ENCODE measurements at regions not wholly inside any gene's neighbourhood (a gene's known extent, or its start where the extent isn't known, plus 50 kb on each side); places are given as distances from the start of the nearest gene placed in this dataset.

DNA sequence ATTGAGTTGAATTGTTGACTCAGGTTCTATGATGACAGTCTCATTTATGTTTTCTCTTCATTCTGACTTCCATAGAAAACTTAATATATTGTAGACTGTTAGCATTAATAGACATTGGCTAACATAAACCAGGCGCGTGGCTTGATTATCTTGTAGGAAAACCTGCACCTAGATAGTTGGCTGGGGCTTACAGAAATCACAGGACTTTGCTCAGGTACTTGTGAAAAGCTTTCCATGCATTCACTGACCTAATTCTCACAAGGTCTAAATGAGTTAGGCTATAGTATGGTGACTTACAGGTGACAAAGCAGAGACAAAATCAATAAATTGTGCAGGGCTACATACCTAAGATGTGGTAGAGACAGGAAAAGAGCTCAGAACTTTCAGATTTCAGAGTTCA is 212.8 kb downstream of the GPAT3 start:
- Histone ChIP-seq H3K9ac (ENCODE audit: extremely low read depth, insufficient read length, low read length) (no peak overlapping the region), H2BK5ac (ENCODE audit: insufficient read length, low read length) (no peak overlapping the region), H3K23ac (ENCODE audit: insufficient read length, low read depth, low read length) (no peak overlapping the region), H2BK120ac (ENCODE audit: low read depth, low read length, poor library complexity, severe bottlenecking) (no peak overlapping the region), H3K18ac (ENCODE audit: insufficient read length, low read depth, low read length) (no peak overlapping the region), H3K27me3 (ENCODE audit: insufficient read depth, low read length) (no peaks in the 10 kb centered on the region), H3K14ac (ENCODE audit: insufficient read depth, low read length) (no peak overlapping the region), H4K5ac (ENCODE audit: insufficient read length, low read depth, low read length) (no peak overlapping the region), H2BK15ac (ENCODE audit: low read depth, low read length) (no peak overlapping the region), H3K9me3 (ENCODE audit: control insufficient read depth, low read depth, low read length) (no peaks in the 10 kb centered on the region), H3T11ph (ENCODE audit: low read length) (no peak overlapping the region), H4K8ac (replicated peaks; ENCODE audit: insufficient read length, low read depth, low read length) (no peak overlapping the region), H3K56ac (ENCODE audit: insufficient read length, low read depth, low read length) (no peak overlapping the region), H3K4me2 (ENCODE audit: insufficient read depth, insufficient read length, low read length) (no peak overlapping the region), H3K79me2 (ENCODE audit: insufficient read depth, low read length) (no peaks in the 10 kb centered on the region), H2AK5ac (ENCODE audit: insufficient read length, low read length) (no peak overlapping the region), H3K79me1 (ENCODE audit: insufficient read depth, low read depth, low read length, poor library complexity, severe bottlenecking) (no peaks in the 10 kb centered on the region), H3K4ac (ENCODE audit: low read depth, low read length) (no peak overlapping the region), H2BK20ac (ENCODE audit: low read depth, low read length, poor library complexity, severe bottlenecking) (no peak overlapping the region), H2AFZ (ENCODE audit: low read length) (no peak overlapping the region), H2BK12ac (ENCODE audit: insufficient read length, low read depth, low read length) (no peak overlapping the region), H3K4me1 (ENCODE audit: insufficient read depth, low read length) (no peaks in the 10 kb centered on the region), H4K91ac (ENCODE audit: insufficient read length, low read depth, low read length) (no peak overlapping the region), H3K23me2 (ENCODE audit: insufficient read length, low read depth, low read length, poor library complexity, severe bottlenecking) (no peaks in the 10 kb centered on the region), H4K20me1 (ENCODE audit: control insufficient read depth, insufficient read depth, insufficient read length) (no peaks in the 10 kb centered on the region), H3K27ac (ENCODE audit: insufficient read length, low read depth, low read length) (no peak overlapping the region)
- Mint-ChIP-seq H3K4me3 (no peak overlapping the region), H3K9me3 (no peaks in the 10 kb centered on the region), H3K27me3 (ENCODE audit: low read depth) (peaks cover 2% of the 10 kb centered on the region; the same call in 1 of the 2 replicates), H3K4me1 (no peaks in the 10 kb centered on the region), H3K36me3 (ENCODE audit: insufficient read depth in 1 of 3, low read depth in 3 of 3) (no peaks in the 10 kb centered on the region), H3K27ac (no peak overlapping the region)
- DNase-seq = no peak
- no CpG with 5 or more reads among the region's 2 CpGs for WGBS (ENCODE audit: extremely low coverage, insufficient read length, low lambda C conversion rate)
- TF ChIP-seq, protein P1, sequence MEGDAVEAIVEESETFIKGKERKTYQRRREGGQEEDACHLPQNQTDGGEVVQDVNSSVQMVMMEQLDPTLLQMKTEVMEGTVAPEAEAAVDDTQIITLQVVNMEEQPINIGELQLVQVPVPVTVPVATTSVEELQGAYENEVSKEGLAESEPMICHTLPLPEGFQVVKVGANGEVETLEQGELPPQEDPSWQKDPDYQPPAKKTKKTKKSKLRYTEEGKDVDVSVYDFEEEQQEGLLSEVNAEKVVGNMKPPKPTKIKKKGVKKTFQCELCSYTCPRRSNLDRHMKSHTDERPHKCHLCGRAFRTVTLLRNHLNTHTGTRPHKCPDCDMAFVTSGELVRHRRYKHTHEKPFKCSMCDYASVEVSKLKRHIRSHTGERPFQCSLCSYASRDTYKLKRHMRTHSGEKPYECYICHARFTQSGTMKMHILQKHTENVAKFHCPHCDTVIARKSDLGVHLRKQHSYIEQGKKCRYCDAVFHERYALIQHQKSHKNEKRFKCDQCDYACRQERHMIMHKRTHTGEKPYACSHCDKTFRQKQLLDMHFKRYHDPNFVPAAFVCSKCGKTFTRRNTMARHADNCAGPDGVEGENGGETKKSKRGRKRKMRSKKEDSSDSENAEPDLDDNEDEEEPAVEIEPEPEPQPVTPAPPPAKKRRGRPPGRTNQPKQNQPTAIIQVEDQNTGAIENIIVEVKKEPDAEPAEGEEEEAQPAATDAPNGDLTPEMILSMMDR (conservative IDR thresholded peaks at IDR 0.05) = no peak
